GM23338 (cell line): ENCODE measurements at regions not wholly inside any gene's neighbourhood (a gene's known extent, or its start where the extent isn't known, plus 50 kb on each side); places are given as distances from the start of the nearest gene placed in this dataset.

Experiments used
- ATAC-seq: fragments of 200-7000 bp; cut with Tn5 transposase; 3 replicates; pipeline ENCODE4 v1.9.1; 2020
- DNase-seq: peaks from one replicate; pipeline ENCODE4 v3.0.0-alpha.2; 2015; ENCODE audit warnings: low spot score
- H2AFZ ChIP-seq: fragments of 200-600 bp; sonication (generic); 2 replicates; pipeline ENCODE4 v1.8.0; 2016; ENCODE audit warnings: antibody characterized with exemption, mild to moderate bottlenecking, moderate library complexity
- H3F3A ChIP-seq: fragments of 200-600 bp; sonication (generic); replicated peaks from 2 replicates; pipeline ENCODE4 v1.8.0; 2017; ENCODE audit warnings: antibody characterized with exemption, mixed run types, low read depth
- H3K27ac ChIP-seq: fragments of 200-600 bp; sonication (generic); 2 replicates; pipeline ENCODE4 v1.6.1; 2016; ENCODE audit warnings: low read depth
- H3K27me3 ChIP-seq: fragments of 200-600 bp; sonication (generic); 2 replicates; pipeline ENCODE4 v1.8.0; 2016; ENCODE audit warnings: mild to moderate bottlenecking, mixed run types, moderate library complexity; ENCODE audit not compliant: insufficient read depth
- H3K36me3 ChIP-seq: fragments of 200-600 bp; sonication (generic); 2 replicates; pipeline ENCODE4 v1.8.0; 2016; ENCODE audit warnings: mild to moderate bottlenecking; ENCODE audit not compliant: insufficient read depth
- H3K4me1 ChIP-seq: fragments of 200-600 bp; sonication (generic); 2 replicates; pipeline ENCODE4 v1.8.0; 2016; ENCODE audit warnings: mild to moderate bottlenecking, moderate library complexity; ENCODE audit not compliant: insufficient read depth
- H3K4me2 ChIP-seq: fragments of 200-600 bp; sonication (generic); 2 replicates; pipeline ENCODE4 v1.7.1; 2017; ENCODE audit warnings: mixed run types
- H3K4me3 ChIP-seq: fragments of 200-600 bp; sonication (generic); 2 replicates; pipeline ENCODE4 v1.6.1; 2016; ENCODE audit warnings: mixed run types
- H3K79me2 ChIP-seq: fragments of 200-600 bp; sonication (generic); replicated peaks from 2 replicates; pipeline ENCODE4 v1.8.0; 2017; ENCODE audit warnings: mild to moderate bottlenecking; ENCODE audit not compliant: insufficient read depth
- H3K9me2 ChIP-seq: fragments of 200-600 bp; sonication (generic); 2 replicates; pipeline ENCODE4 v1.8.0; 2017; ENCODE audit not compliant: insufficient read depth
- H4K20me1 ChIP-seq: fragments of 200-600 bp; sonication (generic); replicated peaks from 2 replicates; pipeline ENCODE4 v1.8.0; 2017; ENCODE audit warnings: mild to moderate bottlenecking; ENCODE audit not compliant: insufficient read depth
- H3K27ac Mint-ChIP-seq: 2 replicates; pipeline ENCODE4 v1.8.0; 2020; ENCODE audit warnings: inconsistent platforms, mild to moderate bottlenecking, moderate library complexity, mixed read lengths
- H3K27me3 Mint-ChIP-seq: 3 replicates; pipeline ENCODE4 v1.8.0; 2022; ENCODE audit warnings: low read depth, mild to moderate bottlenecking, moderate library complexity, mixed read lengths, inconsistent platforms; ENCODE audit not compliant: insufficient read depth, poor library complexity
- H3K36me3 Mint-ChIP-seq: 3 replicates; pipeline ENCODE4 v1.8.0; 2021; ENCODE audit warnings: low read depth, mild to moderate bottlenecking, inconsistent platforms, moderate library complexity, mixed read lengths
- H3K4me1 Mint-ChIP-seq: 3 replicates; pipeline ENCODE4 v1.8.0; 2020; ENCODE audit warnings: mild to moderate bottlenecking, inconsistent platforms, mixed read lengths
- H3K4me3 Mint-ChIP-seq: 3 replicates; pipeline ENCODE4 v1.8.0; 2021; ENCODE audit warnings: moderate library complexity, mild to moderate bottlenecking, inconsistent platforms, mixed read lengths
- H3K9me3 Mint-ChIP-seq: 3 replicates; pipeline ENCODE4 v1.8.0; 2020; ENCODE audit warnings: moderate library complexity, mild to moderate bottlenecking, inconsistent platforms, mixed read lengths
- CREB1 ChIP-seq: fragments of 250-450 bp; sonication (Bioruptor Pico); IDR thresholded peaks from 2 replicates; pipeline ENCODE4 v1.5.0; 2020; ENCODE audit warnings: low read depth, mild to moderate bottlenecking, moderate library complexity
- EZH2 ChIP-seq: fragments of 200-600 bp; sonication (generic); IDR thresholded peaks from one replicate; pipeline ENCODE4 v1.8.0; 2017; ENCODE audit warnings: antibody characterized with exemption, mild to moderate bottlenecking, low read depth; ENCODE audit not compliant: unreplicated experiment
- EZH2phosphoT487 ChIP-seq: fragments of 200-600 bp; sonication (generic); IDR thresholded peaks from one replicate; pipeline ENCODE4 v1.8.1; 2018; ENCODE audit warnings: antibody characterized with exemption; ENCODE audit not compliant: unreplicated experiment
- JUNB ChIP-seq: IDR thresholded peaks from one replicate; pipeline ENCODE4 v1.6.1; 2016; ENCODE audit warnings: antibody characterized with exemption; ENCODE audit not compliant: unreplicated experiment
- NANOG ChIP-seq: IDR thresholded peaks from 2 replicates; pipeline ENCODE4 v1.6.1; 2016; ENCODE audit warnings: antibody characterized with exemption, borderline replicate concordance
- POLR2AphosphoS5 ChIP-seq: IDR thresholded peaks from 2 replicates; pipeline ENCODE4 v1.6.1; 2016; ENCODE audit warnings: antibody characterized with exemption, low read depth
- REST ChIP-seq: IDR thresholded peaks from one replicate; pipeline ENCODE4 v1.6.1; 2018; ENCODE audit warnings: antibody characterized with exemption; ENCODE audit not compliant: unreplicated experiment
- STAT1 ChIP-seq: IDR thresholded peaks from one replicate; pipeline ENCODE4 v1.6.1; 2016; ENCODE audit warnings: antibody characterized with exemption; ENCODE audit not compliant: unreplicated experiment
- ZNF114 ChIP-seq: fragments of 250-450 bp; sonication (Bioruptor Pico); IDR thresholded peaks from 2 replicates; pipeline ENCODE4 v1.5.0; 2020; ENCODE audit warnings: mild to moderate bottlenecking, moderate library complexity
- ZNF331 ChIP-seq: fragments of 250-450 bp; sonication (Bioruptor Pico); IDR thresholded peaks from 2 replicates; pipeline ENCODE4 v1.5.0; 2020; ENCODE audit warnings: low read depth, mild to moderate bottlenecking, moderate library complexity
- TF ChIP-seq, protein P1 (sequence below), 2 experiments: fragments of 200-600 bp in 1 of 2; sonication (generic) in 1 of 2; conservative IDR thresholded peaks; 2 replicates each; pipeline versions ENCODE4 v1.5.1 to v1.6.1; 2016 to 2017; ENCODE audit warnings: antibody characterized with exemption in 2 of 2, low read depth in 2 of 2, mild to moderate bottlenecking in 2 of 2, moderate library complexity in 1 of 2
- TF ChIP-seq, protein P2 (sequence below): fragments of 250-450 bp; sonication (Bioruptor Pico); IDR thresholded peaks from 2 replicates; pipeline ENCODE4 v1.5.0; 2020; ENCODE audit warnings: mild to moderate bottlenecking, moderate library complexity
- TF ChIP-seq, protein P3 (sequence below): IDR thresholded peaks from 2 replicates; pipeline ENCODE4 v1.6.1; 2016; ENCODE audit warnings: antibody characterized with exemption

DNA sequence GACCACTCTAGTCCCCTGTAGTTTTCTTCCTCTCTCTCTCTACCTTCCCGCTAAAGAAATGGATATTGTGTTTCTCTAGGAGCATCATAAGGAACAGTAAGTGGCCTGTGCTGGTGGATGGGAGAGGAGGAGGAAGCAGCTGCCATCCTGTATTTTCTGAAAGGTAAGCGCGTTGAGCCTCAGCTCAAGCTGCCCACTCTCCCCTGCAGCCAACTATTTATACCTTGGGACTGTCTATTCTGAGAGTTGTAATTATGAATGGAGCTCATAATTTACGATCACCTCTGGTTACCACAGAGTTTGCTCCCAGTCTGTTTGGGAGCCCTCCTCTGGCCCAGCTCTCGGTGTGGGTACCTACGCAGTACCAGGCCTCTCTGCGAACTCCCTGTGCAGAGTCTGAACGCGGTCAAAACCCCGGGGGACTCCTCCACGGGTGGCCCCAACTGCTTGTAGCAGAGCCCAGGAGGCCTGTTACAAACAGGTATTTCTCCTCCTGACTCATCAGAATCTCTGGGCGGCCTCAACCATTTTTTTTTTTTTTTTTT lies 285.4 kb downstream of the SMOC2 start:
- no peak overlapping the region for H3K27ac Mint-ChIP-seq
- Histone ChIP-seq H3K79me2 (no peaks in the 10 kb centered on the region), H4K20me1 (no peaks in the 10 kb centered on the region), H3K4me1 (no peaks in the 10 kb centered on the region), H2AFZ (no peak overlapping the region), H3K9me2 (no peaks in the 10 kb centered on the region), H3K4me2 (no peak overlapping the region), H3K4me3 (no peak overlapping the region), H3K27me3 (no peaks in the 10 kb centered on the region), H3K27ac (no peak overlapping the region), H3F3A (no peaks in the 10 kb centered on the region), H3K36me3 (peaks cover 8% of the 10 kb centered on the region; the same call in 1 of the 2 replicates)
- H3K4me1 Mint-ChIP-seq: no peaks in the 10 kb centered on the region
- peaks cover 42% of the 10 kb centered on the region for H3K36me3 Mint-ChIP-seq
- peaks cover 9% of the 10 kb centered on the region for H3K27me3 Mint-ChIP-seq
- ATAC-seq (no peak), DNase-seq (no peak)
- no peak overlapping the region for H3K4me3 Mint-ChIP-seq
- H3K9me3 Mint-ChIP-seq: peaks cover 52% of the 10 kb centered on the region
- TF ChIP-seq REST (no peak), ZNF331 (CRISPR knock-in tag) (no peak), EZH2phosphoT487 (no peak), CREB1 (CRISPR knock-in tag) (no peak), EZH2 (no peak), NANOG (no peak), JUNB (no peak), POLR2AphosphoS5 (no peak), ZNF114 (CRISPR knock-in tag) (no peak), STAT1 (no peak)
- TF ChIP-seq, protein P1, sequence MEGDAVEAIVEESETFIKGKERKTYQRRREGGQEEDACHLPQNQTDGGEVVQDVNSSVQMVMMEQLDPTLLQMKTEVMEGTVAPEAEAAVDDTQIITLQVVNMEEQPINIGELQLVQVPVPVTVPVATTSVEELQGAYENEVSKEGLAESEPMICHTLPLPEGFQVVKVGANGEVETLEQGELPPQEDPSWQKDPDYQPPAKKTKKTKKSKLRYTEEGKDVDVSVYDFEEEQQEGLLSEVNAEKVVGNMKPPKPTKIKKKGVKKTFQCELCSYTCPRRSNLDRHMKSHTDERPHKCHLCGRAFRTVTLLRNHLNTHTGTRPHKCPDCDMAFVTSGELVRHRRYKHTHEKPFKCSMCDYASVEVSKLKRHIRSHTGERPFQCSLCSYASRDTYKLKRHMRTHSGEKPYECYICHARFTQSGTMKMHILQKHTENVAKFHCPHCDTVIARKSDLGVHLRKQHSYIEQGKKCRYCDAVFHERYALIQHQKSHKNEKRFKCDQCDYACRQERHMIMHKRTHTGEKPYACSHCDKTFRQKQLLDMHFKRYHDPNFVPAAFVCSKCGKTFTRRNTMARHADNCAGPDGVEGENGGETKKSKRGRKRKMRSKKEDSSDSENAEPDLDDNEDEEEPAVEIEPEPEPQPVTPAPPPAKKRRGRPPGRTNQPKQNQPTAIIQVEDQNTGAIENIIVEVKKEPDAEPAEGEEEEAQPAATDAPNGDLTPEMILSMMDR (conservative IDR thresholded peaks at IDR 0.05; ENCODE audit: low read depth in 2 of 2): no peak
- TF ChIP-seq, protein P2, sequence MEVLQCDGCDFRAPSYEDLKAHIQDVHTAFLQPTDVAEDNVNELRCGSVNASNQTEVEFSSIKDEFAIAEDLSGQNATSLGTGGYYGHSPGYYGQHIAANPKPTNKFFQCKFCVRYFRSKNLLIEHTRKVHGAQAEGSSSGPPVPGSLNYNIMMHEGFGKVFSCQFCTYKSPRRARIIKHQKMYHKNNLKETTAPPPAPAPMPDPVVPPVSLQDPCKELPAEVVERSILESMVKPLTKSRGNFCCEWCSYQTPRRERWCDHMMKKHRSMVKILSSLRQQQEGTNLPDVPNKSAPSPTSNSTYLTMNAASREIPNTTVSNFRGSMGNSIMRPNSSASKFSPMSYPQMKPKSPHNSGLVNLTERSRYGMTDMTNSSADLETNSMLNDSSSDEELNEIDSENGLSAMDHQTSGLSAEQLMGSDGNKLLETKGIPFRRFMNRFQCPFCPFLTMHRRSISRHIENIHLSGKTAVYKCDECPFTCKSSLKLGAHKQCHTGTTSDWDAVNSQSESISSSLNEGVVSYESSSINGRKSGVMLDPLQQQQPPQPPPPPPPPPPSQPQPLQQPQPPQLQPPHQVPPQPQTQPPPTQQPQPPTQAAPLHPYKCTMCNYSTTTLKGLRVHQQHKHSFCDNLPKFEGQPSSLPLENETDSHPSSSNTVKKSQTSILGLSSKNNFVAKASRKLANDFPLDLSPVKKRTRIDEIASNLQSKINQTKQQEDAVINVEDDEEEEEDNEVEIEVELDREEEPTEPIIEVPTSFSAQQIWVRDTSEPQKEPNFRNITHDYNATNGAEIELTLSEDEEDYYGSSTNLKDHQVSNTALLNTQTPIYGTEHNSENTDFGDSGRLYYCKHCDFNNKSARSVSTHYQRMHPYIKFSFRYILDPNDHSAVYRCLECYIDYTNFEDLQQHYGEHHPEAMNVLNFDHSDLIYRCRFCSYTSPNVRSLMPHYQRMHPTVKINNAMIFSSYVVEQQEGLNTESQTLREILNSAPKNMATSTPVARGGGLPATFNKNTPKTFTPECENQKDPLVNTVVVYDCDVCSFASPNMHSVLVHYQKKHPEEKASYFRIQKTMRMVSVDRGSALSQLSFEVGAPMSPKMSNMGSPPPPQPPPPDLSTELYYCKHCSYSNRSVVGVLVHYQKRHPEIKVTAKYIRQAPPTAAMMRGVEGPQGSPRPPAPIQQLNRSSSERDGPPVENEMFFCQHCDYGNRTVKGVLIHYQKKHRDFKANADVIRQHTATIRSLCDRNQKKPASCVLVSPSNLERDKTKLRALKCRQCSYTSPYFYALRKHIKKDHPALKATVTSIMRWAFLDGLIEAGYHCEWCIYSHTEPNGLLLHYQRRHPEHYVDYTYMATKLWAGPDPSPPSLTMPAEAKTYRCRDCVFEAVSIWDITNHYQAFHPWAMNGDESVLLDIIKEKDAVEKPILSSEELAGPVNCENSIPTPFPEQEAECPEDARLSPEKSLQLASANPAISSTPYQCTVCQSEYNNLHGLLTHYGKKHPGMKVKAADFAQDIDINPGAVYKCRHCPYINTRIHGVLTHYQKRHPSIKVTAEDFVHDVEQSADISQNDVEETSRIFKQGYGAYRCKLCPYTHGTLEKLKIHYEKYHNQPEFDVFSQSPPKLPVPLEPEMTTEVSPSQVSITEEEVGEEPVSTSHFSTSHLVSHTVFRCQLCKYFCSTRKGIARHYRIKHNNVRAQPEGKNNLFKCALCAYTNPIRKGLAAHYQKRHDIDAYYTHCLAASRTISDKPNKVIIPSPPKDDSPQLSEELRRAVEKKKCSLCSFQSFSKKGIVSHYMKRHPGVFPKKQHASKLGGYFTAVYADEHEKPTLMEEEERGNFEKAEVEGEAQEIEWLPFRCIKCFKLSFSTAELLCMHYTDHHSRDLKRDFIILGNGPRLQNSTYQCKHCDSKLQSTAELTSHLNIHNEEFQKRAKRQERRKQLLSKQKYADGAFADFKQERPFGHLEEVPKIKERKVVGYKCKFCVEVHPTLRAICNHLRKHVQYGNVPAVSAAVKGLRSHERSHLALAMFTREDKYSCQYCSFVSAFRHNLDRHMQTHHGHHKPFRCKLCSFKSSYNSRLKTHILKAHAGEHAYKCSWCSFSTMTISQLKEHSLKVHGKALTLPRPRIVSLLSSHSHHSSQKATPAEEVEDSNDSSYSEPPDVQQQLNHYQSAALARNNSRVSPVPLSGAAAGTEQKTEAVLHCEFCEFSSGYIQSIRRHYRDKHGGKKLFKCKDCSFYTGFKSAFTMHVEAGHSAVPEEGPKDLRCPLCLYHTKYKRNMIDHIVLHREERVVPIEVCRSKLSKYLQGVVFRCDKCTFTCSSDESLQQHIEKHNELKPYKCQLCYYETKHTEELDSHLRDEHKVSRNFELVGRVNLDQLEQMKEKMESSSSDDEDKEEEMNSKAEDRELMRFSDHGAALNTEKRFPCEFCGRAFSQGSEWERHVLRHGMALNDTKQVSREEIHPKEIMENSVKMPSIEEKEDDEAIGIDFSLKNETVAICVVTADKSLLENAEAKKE (CRISPR knock-in tag): no peak
- TF ChIP-seq, protein P3, sequence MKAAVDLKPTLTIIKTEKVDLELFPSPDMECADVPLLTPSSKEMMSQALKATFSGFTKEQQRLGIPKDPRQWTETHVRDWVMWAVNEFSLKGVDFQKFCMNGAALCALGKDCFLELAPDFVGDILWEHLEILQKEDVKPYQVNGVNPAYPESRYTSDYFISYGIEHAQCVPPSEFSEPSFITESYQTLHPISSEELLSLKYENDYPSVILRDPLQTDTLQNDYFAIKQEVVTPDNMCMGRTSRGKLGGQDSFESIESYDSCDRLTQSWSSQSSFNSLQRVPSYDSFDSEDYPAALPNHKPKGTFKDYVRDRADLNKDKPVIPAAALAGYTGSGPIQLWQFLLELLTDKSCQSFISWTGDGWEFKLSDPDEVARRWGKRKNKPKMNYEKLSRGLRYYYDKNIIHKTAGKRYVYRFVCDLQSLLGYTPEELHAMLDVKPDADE: no peak
